IPS DF 6.9 (cell line): ENCODE measurements at regions not wholly inside any gene's neighbourhood (a gene's known extent, or its start where the extent isn't known, plus 50 kb on each side); places are given as distances from the start of the nearest gene placed in this dataset.
"Not testable (repeated sequence)": the region's sequence is repeated elsewhere in the genome, so short reads cannot be mapped to it uniquely, and the experiment has no call there.

ENCODE experiments used
- DNase-seq: peaks from one replicate; pipeline ENCODE4 v3.0.0-alpha.2; 2013; ENCODE audit warnings: low read depth, low spot score
- H3K27ac ChIP-seq: one replicate; pipeline ENCODE4 v1.5.1; 2013; ENCODE audit warnings: low read length, control low read depth
- H3K27me3 ChIP-seq: 2 replicates; pipeline ENCODE4 v1.6.1; 2013; ENCODE audit warnings: mild to moderate bottlenecking, low read length; ENCODE audit not compliant: control insufficient read depth, insufficient read depth
- H3K36me3 ChIP-seq: 2 replicates; pipeline ENCODE4 v1.6.1; 2013; ENCODE audit warnings: low read length; ENCODE audit not compliant: control insufficient read depth, insufficient read depth
- H3K4me1 ChIP-seq: 2 replicates; pipeline ENCODE4 v1.6.1; 2013; ENCODE audit warnings: low read length; ENCODE audit not compliant: control insufficient read depth, insufficient read depth
- H3K4me3 ChIP-seq: 2 replicates; pipeline ENCODE4 v1.5.1; 2013; ENCODE audit warnings: mild to moderate bottlenecking, low read length
- H3K9me3 ChIP-seq: 2 replicates; pipeline ENCODE4 v1.6.1; 2013; ENCODE audit warnings: low read length, inconsistent platforms; ENCODE audit not compliant: control insufficient read depth, insufficient read depth
- WGBS: extraction: QIAGEN DNeasy Blood & Tissue Kit; methylation state at CpG from one replicate; pipeline ENCODE4 v1.1.7; 2013; ENCODE audit warnings: mixed read lengths, missing lambda C conversion rate; ENCODE audit not compliant: insufficient read length, insufficient coverage; 5-methylcytosine and 5-hydroxymethylcytosine counted together

DNA sequence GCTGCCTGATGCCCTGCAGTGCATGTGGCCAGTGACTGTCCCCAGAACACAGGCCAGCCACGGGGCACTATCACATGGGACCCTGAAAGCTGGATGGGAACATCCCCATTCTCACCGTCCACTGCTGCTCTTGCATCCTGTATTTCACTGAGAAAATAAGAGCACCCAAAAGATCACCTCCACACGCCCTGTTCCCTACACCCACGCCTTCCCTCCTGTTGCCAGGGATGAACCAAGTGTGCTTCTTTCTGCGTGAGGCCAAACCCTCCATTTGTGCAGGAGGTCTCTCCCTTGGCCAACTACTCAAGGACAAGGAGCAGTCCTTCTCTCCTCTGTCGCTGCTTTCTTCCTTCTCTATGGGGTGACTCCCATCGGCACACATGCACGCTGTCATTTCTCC, 118.3 kb downstream of the LRRC37A3 start:
- H3K36me3 ChIP-seq, H3K4me1 ChIP-seq, H3K27ac ChIP-seq, H3K9me3 ChIP-seq, H3K27me3 ChIP-seq, DNase-seq, H3K4me3 ChIP-seq: not testable (repeated sequence)
- WGBS = no CpG with 5 or more reads among the region's 8 CpGs

DNA sequence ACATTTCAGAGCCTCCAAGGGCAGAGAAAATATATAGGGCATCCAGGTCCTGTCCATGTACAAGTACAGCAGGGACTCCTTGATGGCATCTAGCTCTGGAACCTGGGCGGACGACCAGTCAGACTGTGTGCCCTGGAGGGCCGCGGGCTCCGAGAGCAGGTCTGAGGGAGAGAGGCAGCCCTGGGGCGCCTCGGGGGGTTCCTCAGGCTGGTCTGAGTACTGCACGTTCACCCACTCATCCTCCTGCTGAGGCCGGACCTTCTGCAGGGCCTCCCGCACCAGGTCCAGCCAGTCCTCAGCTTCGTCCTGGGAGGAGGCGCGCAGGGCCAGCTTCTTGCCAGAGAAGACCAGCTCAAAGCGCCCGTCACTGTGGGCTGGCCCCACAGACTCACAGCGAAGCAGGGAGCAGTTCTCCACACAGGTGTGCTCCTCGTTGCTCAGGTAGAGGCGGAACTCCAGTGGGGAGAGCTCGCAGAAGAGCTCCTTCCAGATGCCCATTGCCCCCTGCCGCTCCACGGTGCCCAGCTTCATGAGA, 118.8 kb downstream of the LRRC37A3 start:
- H3K36me3 ChIP-seq, H3K4me1 ChIP-seq, DNase-seq, H3K4me3 ChIP-seq, H3K27me3 ChIP-seq, H3K9me3 ChIP-seq, H3K27ac ChIP-seq: not testable (repeated sequence)
- WGBS = no CpG with 5 or more reads among the region's 21 CpGs

DNA sequence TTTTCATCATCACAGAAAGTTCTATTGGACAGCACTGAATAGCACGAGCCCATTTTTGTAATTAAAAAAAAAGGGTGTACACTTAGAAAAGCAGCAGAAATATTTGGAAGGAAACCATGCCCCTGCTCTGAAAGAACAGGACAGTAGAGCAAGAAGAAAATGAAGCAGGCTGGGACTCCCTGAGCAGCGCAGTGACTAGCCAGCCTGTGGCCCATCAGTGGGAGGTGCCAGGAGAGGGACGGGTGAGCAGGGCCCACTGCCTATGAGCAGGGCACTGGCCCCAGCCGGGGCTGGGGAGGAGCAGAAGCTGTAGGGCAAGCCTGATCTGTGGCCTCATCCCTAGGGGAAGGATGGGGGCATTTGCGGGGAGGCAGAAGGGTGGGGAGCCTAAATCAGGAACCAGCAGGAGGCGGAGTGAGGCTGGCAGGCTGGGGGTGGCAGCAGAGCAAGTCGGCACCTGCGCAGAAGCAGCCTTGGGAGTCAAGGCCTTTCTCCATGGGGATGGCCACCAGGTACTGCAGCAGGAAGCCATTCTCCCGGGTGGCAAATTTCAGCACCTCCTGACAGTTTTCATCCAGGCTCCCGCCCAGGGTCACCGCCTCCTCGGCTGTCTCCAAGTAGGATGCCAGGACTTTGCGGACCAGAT, 119.6 kb downstream of the LRRC37A3 start:
- H3K36me3 ChIP-seq, H3K27me3 ChIP-seq, H3K4me1 ChIP-seq, H3K9me3 ChIP-seq, H3K4me3 ChIP-seq, DNase-seq, H3K27ac ChIP-seq: not testable (repeated sequence)
- WGBS = no CpG with 5 or more reads among the region's 13 CpGs

DNA sequence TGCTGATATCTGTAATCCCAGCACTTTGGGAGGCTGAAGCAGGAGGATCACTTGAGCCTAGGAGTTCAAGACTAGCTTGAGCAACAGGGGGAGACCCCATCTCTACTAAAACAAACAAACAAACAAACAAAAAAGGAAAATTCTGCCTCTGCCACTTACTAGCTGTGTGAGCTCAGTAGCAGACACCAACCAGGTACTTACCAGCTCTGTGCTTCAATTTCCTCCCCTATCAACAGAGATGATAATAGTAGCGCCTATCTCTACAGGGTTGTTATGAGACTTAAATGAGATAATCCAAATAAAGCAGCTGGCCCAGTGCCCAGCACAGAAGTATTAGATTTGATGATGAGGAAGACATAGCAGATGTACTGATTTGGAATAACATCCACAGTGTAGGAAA, 120.3 kb downstream of the LRRC37A3 start:
- not testable (repeated sequence) for H3K9me3 ChIP-seq, H3K27me3 ChIP-seq, H3K4me1 ChIP-seq, H3K27ac ChIP-seq, H3K36me3 ChIP-seq, DNase-seq, H3K4me3 ChIP-seq
- no CpG with 5 or more reads among the region's 1 CpG for WGBS

DNA sequence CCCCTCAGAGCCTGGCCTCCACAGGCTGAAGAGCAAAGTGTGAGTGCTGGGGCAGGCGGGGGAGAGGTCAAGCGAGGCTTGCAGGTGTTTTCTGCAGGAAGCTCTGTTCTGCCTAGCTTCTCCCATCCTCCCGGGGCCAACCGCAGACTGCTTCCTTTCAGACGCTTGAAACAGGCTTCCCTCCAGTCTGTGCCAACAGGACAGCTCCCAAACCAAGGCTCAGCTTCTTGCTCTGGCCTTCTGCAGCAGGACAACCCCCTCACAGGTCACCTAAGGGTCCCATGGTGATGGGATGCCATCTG, 120.8 kb downstream of the LRRC37A3 start:
- not testable (repeated sequence) for H3K4me1 ChIP-seq, H3K4me3 ChIP-seq, H3K9me3 ChIP-seq, H3K36me3 ChIP-seq, DNase-seq, H3K27me3 ChIP-seq, H3K27ac ChIP-seq
- WGBS = no CpG with 5 or more reads among the region's 5 CpGs

DNA sequence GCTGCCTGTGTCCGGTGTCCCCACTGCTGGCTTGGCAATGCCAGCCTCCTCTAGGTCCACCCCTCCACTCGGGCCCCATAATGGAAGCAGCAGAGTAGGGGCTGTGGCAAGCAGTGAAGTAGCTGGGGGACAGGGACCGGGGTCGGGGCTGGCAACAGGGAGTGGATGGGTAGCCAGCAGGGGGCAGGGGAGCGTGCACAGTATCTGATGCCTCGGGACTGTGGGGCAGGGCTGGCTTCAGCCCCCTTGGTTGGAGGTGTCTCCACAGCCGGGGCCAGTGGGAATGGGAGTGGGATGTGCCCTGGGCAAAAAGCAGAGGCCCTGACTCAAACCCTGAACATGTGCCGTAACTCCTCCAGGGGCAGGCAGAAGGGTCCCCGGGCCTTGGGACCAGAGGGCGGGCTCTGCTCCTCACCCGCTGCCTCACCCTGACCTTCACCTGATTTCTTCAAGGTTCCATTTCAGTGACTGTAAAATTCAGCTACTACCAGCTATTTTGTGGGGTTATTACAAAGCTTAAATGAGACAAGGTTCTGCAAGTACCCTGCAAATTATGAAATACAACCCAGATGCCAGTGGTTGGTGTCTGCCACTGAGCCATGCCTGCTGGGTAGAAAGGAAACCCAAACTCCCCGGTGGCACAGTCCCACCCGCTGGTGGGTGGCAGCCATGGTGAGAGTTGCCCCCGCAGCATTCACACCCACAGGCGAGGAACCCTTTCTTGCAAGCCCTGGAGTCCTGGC, 121.4 kb downstream of the LRRC37A3 start:
- H3K27me3 ChIP-seq, H3K36me3 ChIP-seq, H3K9me3 ChIP-seq, H3K4me1 ChIP-seq, H3K4me3 ChIP-seq, H3K27ac ChIP-seq, DNase-seq: not testable (repeated sequence)
- no CpG with 5 or more reads among the region's 15 CpGs for WGBS

DNA sequence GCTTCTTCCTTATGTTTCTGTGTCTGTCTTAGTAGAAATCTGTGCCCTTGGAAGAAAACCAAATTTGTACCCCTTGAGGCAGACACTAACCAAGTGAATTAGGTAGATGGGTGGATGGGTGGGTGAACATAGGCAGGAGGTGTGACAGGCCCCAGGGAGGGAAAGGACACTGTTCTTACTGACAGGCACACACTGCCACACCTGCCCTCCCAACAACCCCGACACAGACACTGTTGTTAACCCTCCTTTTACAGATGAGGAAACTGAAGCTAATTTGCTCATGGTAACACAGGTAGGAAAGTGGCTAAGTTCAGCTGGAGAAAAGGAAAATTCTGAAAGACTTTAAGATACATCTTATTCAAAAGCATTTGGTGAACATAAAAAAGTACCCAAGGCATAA, 123.9 kb downstream of the LRRC37A3 start:
- not testable (repeated sequence) for H3K27ac ChIP-seq, H3K27me3 ChIP-seq, DNase-seq, H3K4me3 ChIP-seq, H3K36me3 ChIP-seq, H3K4me1 ChIP-seq, H3K9me3 ChIP-seq
- no CpG with 5 or more reads among the region's 1 CpG for WGBS

DNA sequence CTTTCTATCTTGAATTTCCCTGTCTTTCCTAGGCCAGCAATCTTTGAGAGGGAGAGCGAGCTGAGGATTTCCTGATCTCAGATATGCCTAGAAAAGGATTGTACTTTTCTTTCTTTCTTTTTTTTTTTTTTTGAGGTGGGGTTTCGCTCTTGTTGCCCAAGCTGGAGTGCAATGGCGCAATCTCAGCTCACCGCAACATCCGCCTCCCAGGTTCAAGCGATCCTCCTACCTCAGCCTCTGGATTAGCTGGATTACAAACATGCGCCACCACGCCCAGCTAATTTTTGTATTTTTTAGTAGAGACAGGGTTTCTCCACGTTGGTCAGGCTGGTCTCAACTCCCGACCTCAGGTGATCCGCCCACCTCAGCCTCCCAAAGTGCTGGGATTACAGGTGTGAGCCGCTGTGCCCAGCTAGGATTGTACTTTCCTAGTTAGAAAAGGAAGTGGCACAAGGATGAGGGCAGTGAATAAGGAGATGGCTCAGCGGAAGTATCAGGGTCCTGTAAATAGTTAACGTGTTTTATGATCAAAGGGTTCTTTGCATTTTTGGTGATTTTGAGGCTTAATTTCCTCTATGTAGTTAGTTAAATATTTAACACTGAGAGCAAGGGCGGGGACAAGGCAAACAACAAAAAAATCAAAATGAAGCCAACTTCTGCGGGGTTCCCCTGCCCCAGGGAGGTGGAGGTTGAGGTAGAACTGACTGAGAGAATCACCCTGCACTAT, 124.6 kb downstream of the LRRC37A3 start:
- not testable (repeated sequence) for H3K27ac ChIP-seq, H3K4me3 ChIP-seq, H3K9me3 ChIP-seq, DNase-seq, H3K36me3 ChIP-seq, H3K4me1 ChIP-seq, H3K27me3 ChIP-seq
- WGBS = no CpG with 5 or more reads among the region's 16 CpGs

DNA sequence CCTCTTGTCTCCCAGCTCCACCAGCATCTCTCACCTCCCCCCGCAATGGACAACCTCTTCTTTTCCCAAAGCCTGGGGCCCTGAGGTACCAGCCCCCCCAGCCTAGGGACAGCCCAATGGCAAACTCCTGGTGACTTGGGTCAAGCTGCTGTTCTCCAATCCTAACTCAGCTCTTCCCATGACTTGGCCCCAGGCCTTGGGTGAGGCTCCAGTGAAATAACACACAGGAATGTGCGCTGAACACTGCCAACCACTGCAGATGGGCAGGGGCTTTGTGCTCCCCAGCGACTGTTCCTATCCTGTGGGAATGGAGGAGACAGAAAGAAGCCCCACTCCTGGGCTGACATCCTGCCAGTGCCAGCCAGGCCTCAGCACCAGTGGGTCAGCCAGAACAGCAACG, 125.2 kb downstream of the LRRC37A3 start:
- not testable (repeated sequence) for H3K27me3 ChIP-seq, H3K27ac ChIP-seq, H3K9me3 ChIP-seq, H3K36me3 ChIP-seq, H3K4me1 ChIP-seq, DNase-seq, H3K4me3 ChIP-seq
- WGBS = no CpG with 5 or more reads among the region's 4 CpGs

DNA sequence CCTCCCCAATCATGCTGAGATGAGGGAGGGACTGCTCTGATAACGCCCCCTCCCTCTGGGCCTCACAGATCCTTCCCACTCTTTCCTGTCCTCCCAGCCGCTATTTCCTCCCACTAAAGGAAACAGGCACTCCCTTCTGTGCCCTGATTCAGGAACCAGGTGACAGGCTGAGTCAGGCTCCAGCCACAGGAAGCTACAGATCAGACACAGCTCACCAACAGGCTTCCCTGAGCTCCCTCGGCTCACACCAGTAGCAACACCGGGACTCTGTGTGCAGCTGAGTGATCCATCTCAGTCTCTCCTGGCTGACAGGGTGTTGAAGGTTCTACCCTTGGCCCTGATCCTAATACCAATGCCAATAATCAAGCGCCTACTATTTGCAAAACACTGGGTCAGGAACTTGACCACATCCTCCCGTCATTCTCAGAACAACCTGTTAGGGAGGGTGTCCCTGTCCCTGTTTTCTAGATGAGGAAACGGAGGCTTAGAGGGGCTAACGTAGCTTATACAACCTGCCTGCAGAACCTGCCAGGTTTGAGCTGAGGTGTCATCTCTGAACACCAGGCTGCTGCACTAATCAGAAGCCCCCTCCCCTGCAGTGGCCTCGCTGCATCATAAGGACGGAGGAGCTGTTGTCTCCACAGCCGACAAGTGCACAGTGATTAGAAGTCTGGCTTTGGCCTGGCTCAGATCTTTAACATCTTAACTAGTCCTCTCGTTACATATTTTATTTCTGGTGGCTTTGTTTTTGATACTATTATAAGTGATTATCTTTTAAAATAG, 126.3 kb downstream of the LRRC37A3 start:
- WGBS = no CpG with 5 or more reads among the region's 12 CpGs
- not testable (repeated sequence) for DNase-seq

More for the DNA sequence above, 126.3 kb downstream of the LRRC37A3 start:
- not testable (repeated sequence) for H3K27me3 ChIP-seq, H3K4me3 ChIP-seq, H3K4me1 ChIP-seq, H3K9me3 ChIP-seq, H3K27ac ChIP-seq, H3K36me3 ChIP-seq
